ENCODE measurements at regions not wholly inside any gene's neighbourhood (a gene's known extent, or its start where the extent isn't known, plus 50 kb on each side); places are given as distances from the start of the nearest gene placed in this dataset.

- TF ChIP-seq CTCF (IDR thresholded peaks at IDR 0.05) (no peak), ZFX (IDR thresholded peaks at IDR 0.05; ENCODE audit: borderline replicate concordance) (no peak)
These were observed 157.7 kb upstream of the NAMPT start for GRCh38 chr7:106442476-106442875.

Data from 22Rv1 (cell line).